GM18505 (cell line): ENCODE measurements at regions not wholly inside any gene's neighbourhood (a gene's known extent, or its start where the extent isn't known, plus 50 kb on each side); places are given as distances from the start of the nearest gene placed in this dataset.

Experiments used
- ATAC-seq: cut with Tn5 transposase; IDR thresholded peaks from one replicate; pipeline ENCODE4 v1.9.1; 2021; ENCODE audit not compliant: unreplicated experiment
- POLR2A ChIP-seq: IDR thresholded peaks from 4 replicates; pipeline ENCODE4 v1.6.1; 2011; ENCODE audit warnings: borderline replicate concordance; ENCODE audit not compliant: insufficient read depth, insufficient read length; ENCODE audit errors: extremely low read depth

DNA sequence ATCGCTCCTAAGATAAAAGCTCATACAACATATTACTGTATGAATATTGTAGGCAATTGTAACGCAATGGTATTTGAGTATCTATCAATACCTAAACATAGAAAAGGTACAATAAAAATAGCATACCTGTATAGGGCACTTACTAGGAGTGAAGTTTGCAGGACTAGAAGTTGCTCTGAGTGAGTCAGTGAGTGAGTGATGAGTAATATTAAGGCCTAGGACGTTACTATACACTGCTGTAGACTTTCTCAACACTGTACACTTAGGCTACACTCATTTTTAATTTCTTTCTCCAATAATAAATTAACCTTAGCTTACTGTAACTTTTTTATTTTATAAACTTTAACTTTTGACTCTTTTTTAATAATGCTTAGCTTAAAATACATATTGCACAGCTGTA, 546.9 kb downstream of the HACE1 start:
- TF ChIP-seq POLR2A: no peak
- ATAC-seq: no peak

DNA sequence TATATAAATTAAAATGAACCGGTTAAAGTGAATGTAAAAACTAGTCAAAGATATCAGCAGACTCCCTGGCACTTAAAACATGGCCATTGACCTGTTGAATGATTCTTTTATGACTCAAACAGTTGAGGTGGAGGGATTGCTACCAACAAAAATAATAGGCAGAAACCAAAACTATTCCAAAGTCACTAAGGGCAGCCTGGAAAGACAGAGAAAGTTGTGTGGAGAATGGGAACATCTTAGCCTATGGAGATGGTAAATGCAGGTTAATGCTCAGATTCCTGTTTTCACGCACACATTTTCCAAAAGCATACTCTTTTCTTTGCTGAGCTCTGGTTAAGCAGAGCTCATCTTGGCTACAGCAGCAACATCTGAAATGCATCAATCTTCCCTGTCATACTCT, 553.5 kb downstream of the HACE1 start:
- no peak for TF ChIP-seq POLR2A
- no peak for ATAC-seq

DNA sequence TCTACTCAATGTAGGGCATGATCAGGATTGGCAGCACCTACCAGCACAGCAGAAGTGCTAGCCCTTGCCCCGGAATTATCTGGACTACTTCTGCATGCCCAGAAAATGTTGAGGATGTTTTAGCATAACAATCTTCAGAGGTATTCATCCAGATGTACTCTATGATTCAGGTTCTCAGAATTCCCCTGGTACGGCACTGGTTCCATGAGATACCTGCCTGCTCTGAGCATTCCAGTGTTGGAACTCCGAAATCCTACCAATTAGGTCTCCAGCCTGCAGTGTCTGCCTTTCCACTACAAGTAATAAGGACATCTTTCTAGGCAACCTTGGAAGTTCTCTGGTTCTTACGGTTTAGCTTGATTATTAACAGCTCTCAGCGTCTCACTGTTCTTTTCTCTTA, 554.5 kb downstream of the HACE1 start:
- TF ChIP-seq POLR2A: no peak
- no peak for ATAC-seq

DNA sequence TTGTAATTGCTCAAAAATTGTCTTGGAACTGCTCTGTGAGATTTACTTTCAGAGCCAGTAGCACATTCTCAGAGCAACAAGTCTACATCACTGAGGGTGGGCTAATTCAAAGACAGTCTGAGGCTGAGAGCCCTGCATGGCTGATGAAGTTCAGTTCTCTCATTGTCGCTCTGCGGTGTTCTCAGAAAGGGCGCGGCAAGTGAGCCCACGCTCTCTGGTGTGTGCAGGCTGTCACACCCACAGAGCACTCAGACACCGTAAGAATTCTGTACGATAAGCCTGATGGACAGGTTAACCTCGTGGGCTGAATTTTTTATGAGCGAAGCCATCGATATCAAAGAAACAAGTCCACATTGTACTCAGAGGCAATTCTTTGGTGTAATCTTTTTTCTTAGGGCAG, 557.8 kb downstream of the HACE1 start:
- no peak for ATAC-seq
- no peak for TF ChIP-seq POLR2A

DNA sequence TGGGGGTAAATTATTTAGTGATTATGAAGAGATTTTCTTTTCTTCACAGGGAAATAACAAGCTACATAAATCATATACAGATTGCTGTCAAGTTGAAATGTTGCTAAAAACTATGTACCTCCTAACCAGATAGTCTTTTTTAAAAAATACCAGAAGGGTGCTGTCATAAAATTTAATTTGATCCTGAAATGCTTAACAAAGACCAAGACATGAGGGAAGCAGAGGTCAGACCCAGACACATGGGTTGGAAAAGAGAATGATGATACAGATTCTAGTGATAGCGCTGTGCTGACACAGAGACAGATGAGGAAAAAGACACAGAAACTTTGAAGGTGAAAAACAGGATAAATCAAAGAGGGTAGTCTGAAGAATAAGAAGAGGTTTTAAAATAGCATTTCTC, 573.1 kb downstream of the HACE1 start:
- TF ChIP-seq POLR2A: no peak
- no peak for ATAC-seq

DNA sequence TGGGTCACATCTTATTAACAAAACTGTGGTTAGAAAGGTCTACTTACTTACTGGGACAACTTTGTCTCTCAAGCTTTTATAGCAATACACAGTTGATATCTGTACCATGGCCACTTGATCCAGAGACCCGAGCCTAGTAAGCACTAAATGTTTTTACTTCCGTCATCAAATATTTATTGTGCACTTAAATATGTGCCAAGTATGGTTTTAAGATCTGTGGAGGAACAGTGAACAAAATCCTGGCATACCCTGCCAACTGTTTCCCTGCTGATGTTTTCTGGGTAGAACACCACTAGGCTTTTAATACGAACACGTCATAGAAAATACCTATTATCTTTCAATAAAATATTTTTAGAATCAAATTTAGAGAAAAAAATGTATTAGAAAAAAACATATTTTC, 574.8 kb downstream of the HACE1 start:
- TF ChIP-seq POLR2A: no peak
- no peak for ATAC-seq

DNA sequence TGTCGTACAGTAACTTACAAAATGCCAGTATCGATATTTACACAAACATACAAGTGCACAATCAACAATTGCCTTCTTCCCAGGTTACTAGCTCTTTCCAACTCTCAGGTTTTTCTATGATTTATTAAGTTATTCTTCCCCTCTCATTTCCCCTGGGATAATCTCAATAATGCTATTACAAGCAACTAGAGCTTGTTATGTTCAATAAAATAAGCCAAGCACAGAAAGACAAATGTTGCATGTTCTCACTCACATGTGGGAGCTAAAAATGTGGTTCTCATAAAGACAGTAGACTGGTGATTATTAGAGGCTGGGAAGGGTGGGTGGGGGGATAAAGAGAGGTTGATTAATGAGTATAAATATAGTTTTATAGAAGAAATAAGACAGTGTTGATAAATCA, 577.1 kb downstream of the HACE1 start:
- ATAC-seq: no peak
- no peak for TF ChIP-seq POLR2A

DNA sequence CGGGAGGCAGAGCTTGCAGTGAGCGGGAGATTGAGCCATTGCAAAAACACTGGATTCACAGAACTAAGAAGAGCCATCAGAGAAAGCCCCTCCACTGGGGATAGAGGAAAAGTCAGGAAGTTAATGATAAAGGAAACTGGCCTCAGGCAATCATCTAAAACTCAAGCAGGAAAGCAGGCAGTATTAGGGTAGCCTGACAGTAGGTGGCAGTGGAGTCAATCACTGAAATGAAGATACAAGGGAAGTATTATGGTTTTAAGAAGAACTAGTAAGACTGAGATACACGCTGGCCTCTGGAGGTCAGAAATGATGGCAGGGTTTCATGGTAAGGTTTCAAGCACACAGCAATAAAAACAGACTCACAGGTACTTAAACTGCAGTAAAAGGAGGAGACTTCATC, 578.3 kb downstream of the HACE1 start:
- TF ChIP-seq POLR2A: no peak
- no peak for ATAC-seq

DNA sequence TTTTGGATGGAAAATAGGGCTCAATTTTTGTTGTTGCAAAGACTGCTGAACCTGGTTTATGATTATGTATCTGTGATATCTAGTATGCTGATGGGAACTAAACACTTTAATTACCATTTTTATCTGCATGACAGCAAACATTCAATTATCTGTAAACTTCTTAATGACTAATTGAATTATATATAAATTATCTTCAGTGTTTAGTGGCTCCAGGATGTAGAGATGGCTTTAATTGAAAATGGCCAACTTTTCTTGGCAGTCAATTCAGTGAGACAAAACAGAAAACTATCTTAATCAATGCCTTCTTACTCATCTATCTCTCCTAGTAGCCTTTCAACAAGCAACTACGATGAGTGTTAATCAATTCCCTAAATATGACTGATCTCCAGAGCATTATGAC, 591.3 kb downstream of the HACE1 start:
- TF ChIP-seq POLR2A: no peak

DNA sequence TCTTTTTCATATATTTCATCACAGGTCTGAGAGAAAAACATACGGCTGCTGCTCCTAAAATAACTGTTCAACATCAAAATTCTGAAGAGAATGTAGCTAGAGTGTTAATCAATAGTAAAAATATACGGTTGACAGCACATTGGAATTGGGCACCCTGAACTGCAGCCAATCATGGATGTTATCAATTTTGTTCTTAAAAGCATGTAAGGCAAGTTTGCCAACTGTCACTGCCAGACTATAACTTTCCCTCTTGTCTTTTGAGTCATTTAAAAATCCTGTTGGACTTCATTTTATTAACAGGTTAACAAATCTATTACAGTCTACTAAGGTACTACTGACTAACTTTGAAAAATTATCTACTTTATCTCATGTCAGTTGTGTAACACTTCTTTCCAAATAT, 592.8 kb downstream of the HACE1 start:
- TF ChIP-seq POLR2A: no peak
- no peak for ATAC-seq

More for the DNA sequence above, 591.3 kb downstream of the HACE1 start:
- no peak for ATAC-seq

DNA sequence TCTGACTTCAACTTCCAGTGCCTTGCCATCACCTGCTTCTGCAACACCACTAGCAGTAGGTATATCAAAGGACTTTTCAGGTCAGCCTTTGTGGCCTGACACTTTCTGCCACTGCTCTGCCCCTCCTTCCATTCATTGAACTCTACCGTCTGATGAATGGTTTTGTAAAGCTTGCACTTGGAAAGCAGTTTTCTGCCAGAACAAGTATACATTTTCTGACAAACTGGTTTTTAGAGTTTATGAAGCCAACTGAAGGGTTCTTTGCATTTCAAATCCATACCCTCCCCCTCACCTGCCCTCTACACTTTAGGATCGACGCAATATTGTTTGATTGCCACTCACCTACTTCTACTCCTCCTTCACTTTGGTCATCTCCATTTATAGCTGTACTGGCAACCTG, 603.1 kb downstream of the HACE1 start:
- no peak for TF ChIP-seq POLR2A
- no peak for ATAC-seq

DNA sequence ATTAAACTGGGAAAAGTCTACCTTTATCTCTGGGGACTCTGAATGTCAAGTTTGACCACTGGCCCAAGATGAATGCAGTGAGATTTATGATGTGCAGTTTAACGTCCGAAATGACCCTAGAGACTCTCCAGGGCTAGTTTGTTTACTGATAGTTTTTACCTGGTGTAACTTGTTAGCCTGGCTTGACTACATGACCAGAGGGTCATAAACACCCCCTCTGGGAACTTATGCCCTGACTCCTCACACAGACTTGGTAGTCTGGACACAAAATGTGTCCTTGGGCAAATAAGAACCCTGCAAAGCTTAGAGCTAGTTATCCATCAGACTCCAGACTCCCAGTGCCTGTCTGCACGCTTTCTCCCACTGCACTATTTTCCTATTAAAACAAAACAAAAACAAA, 606.5 kb downstream of the HACE1 start:
- ATAC-seq: no peak
- TF ChIP-seq POLR2A: no peak

DNA sequence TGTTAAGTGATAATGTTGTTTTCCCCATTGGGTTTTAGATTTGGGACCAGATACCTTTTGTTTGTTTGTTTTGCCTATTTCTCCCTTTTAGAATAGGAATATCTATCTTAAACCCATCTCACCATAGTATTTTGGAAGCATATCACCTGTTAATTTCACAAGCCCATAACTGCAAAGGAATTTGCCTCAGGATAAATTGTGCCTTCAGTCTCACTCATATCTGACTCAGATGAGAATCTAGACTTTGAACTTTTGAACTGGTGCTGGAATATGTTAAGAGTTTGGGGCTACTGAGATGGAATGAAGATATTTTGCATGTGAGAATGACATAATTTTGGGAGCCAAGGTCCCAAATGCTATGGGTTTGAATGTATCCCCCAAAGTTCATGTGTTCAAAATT, 607.4 kb downstream of the HACE1 start:
- ATAC-seq: no peak
- TF ChIP-seq POLR2A: no peak

DNA sequence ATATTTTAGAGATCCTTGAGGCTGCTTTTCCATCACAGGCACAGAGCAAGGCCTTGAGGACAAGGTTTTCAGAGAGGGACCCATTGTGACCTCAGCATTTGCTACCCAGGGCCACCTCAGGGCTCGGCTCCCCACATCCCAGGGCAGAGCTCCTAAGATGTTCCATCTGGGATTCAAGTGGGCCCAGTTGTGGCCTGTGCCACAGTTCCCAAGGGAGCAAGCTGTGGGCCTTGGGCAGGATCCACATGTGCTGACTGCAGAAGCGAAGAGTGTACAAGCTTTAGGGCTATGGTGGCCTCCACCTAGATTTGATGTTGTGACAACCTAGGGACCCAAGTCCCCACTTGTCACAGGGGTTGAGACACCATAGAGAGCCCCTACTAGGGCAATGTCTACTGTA, 608.1 kb downstream of the HACE1 start:
- TF ChIP-seq POLR2A: no peak
- ATAC-seq: no peak

DNA sequence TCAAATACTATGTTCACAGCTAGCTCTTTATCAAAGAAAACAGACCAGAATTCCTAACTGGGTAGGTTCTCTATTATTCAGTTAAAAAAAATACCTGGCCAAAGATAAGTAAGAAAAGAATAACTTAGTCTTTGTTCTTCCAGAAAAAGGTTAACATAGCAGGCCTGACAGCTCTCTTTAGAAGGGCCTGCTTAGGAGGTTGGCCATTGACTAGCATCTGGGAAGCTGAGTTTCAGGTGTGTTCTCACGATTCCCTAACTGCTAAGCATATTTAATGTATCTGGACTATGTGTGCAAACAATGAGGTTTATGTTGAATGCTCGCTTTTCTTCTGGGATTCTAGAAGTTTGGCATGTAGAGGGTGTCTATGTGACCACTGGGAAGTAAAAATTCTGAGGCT, 618.9 kb downstream of the HACE1 start:
- no peak for ATAC-seq
- no peak for TF ChIP-seq POLR2A
